Fibroblast of gingiva (primary cell): ENCODE measurements at regions not wholly inside any gene's neighbourhood (a gene's known extent, or its start where the extent isn't known, plus 50 kb on each side); places are given as distances from the start of the nearest gene placed in this dataset.

Experiments
- DNase-seq: peaks from one replicate; pipeline ENCODE4 v3.0.0-alpha.2; 2011; ENCODE audit warnings: low read depth

- DNase-seq = no peak
These were observed 109.5 kb upstream of the SLC28A3 start for GRCh38 chr9:84450029-84450428.

- no peak for DNase-seq
These were observed 116.0 kb upstream of the SLC28A3 start for GRCh38 chr9:84456527-84456926.

- no peak for DNase-seq
These were observed 120.1 kb upstream of the SLC28A3 start for GRCh38 chr9:84460695-84461094.

- no peak for DNase-seq
These were observed 122.7 kb upstream of the SLC28A3 start for GRCh38 chr9:84463272-84463671.

GRCh38 chr9:84466580-84467285, 126.2 kb upstream of the SLC28A3 start:
- DNase-seq = no peak

- no peak for DNase-seq
These were observed 131.3 kb upstream of the SLC28A3 start for GRCh38 chr9:84471816-84472215.

- no peak for DNase-seq
These were observed 138.4 kb upstream of the SLC28A3 start for GRCh38 chr9:84478996-84479395.

GRCh38 chr9:84480071-84480470, 139.5 kb upstream of the SLC28A3 start:
- DNase-seq = no peak

GRCh38 chr9:84481231-84481630, 140.7 kb upstream of the SLC28A3 start:
- no peak for DNase-seq

- DNase-seq = peak; percentile 40
These were observed 141.2 kb upstream of the SLC28A3 start for GRCh38 chr9:84481636-84482218.

GRCh38 chr9:84482607-84483006, 142.0 kb upstream of the SLC28A3 start:
- DNase-seq = no peak

- no peak for DNase-seq
These were observed 143.6 kb upstream of the SLC28A3 start for GRCh38 chr9:84484172-84484571.

GRCh38 chr9:84485539-84485938, 145.0 kb upstream of the SLC28A3 start:
- no peak for DNase-seq

- DNase-seq = no peak
These were observed 146.1 kb upstream of the SLC28A3 start for GRCh38 chr9:84486663-84487062.

GRCh38 chr9:84490206-84490841, 149.8 kb upstream of the SLC28A3 start:
- DNase-seq = no peak

- DNase-seq = no peak
These were observed 150.3 kb upstream of the SLC28A3 start for GRCh38 chr9:84490842-84491325.

GRCh38 chr9:84492366-84493159, 152.0 kb upstream of the SLC28A3 start:
- DNase-seq = no peak

- no peak for DNase-seq
These were observed 152.9 kb upstream of the SLC28A3 start for GRCh38 chr9:84493284-84493947.

GRCh38 chr9:84499969-84500582, 159.5 kb upstream of the SLC28A3 start:
- DNase-seq = no peak

GRCh38 chr9:84500826-84501225, 160.3 kb upstream of the SLC28A3 start:
- no peak for DNase-seq

GRCh38 chr9:84501587-84501986, 161.0 kb upstream of the SLC28A3 start:
- DNase-seq = no peak

GRCh38 chr9:84502066-84502465, 161.5 kb upstream of the SLC28A3 start:
- no peak for DNase-seq
